Left lung (tissue), 4 donors: ENCODE measurements at regions not wholly inside any gene's neighbourhood (a gene's known extent, or its start where the extent isn't known, plus 50 kb on each side); places are given as distances from the start of the nearest gene placed in this dataset.

Experiments
- ATAC-seq: fragments of 200-7000 bp; cut with Tn5 transposase; one replicate; pipeline ENCODE4 v1.9.1; 2020; ENCODE audit warnings: moderate library complexity
- DNase-seq, 4 donors: peaks; one replicate each; pipeline ENCODE4 v3.0.0-alpha.2; 2013 to 2020
- H3K27ac ChIP-seq, 2 donors: fragments of 200-600 bp; sonication (generic) in 1 of 2; one replicate each; pipeline versions ENCODE4 v1.5.0 to v1.8.0; 2020 to 2021
- H3K27me3 ChIP-seq, 2 donors: fragments of 200-600 bp; sonication (generic) in 1 of 2; one replicate each; pipeline versions ENCODE4 v1.5.0 to v1.8.0; 2020 to 2021
- H3K36me3 ChIP-seq, 2 donors: fragments of 200-600 bp; sonication (generic) in 1 of 2; one replicate each; pipeline versions ENCODE4 v1.5.0 to v1.8.0; 2020 to 2021
- H3K4me1 ChIP-seq, 2 donors: fragments of 200-600 bp; one replicate each; pipeline ENCODE4 v1.8.0; 2021
- H3K4me3 ChIP-seq, 2 donors: fragments of 200-600 bp; sonication (generic) in 1 of 2; one replicate each; pipeline versions ENCODE4 v1.5.0 to v1.8.0; 2020 to 2021; ENCODE audit warnings: mild to moderate bottlenecking in 1 of 2
- H3K9me3 ChIP-seq, 2 donors: fragments of 200-600 bp; sonication (generic) in 1 of 2; one replicate each; pipeline versions ENCODE4 v1.5.0 to v1.8.0; 2020 to 2021
- CTCF ChIP-seq, 2 donors: fragments of 200-600 bp; sonication (generic) in 1 of 2; IDR thresholded peaks; one replicate each; pipeline versions ENCODE4 v1.5.0 to v1.8.0; 2021; ENCODE audit warnings: antibody characterized with exemption in 2 of 2
- intact Hi-C, 2 donors: fragments of 100-400 bp; cut with DNase I; formaldehyde crosslinking; loops; one replicate each; pipeline versions ENCODE4 v1.11.2 to v1.14.2; 2022
- donor health status: DM: no; HTN: yes; CAD: no.
- donor health status: DM: no; HTN: no; CAD: no.

GRCh38 chr6:170080169-170080827, 210.6 kb downstream of the DLL1 start:
- Histone ChIP-seq H3K36me3 (no peaks in the 10 kb centered on the region), H3K27ac (no peak overlapping the region), H3K27me3 (peaks cover 0 to 32% of the 10 kb centered on the region in 2 donors), H3K4me1 (no peaks in the 10 kb centered on the region), H3K9me3 (no peaks in the 10 kb centered on the region), H3K4me3 (no peak overlapping the region)
- ATAC-seq (no peak), DNase-seq (peak in 2 of 4 donors; percentile 19 to 63)
- intact Hi-C loops, result no loop called here
- TF ChIP-seq CTCF (IDR thresholded peaks at IDR 0.05), result no peak

GRCh38 chr6:170076466-170077165, 214.3 kb downstream of the DLL1 start:
- no peak for TF ChIP-seq CTCF (IDR thresholded peaks at IDR 0.05)
- ATAC-seq, result no peak
- peak in 2 of 4 donors; percentile 12 to 58 for DNase-seq

GRCh38 chr6:170075659-170076223, 215.1 kb downstream of the DLL1 start:
- ATAC-seq, result no peak
- DNase-seq, result peak in 2 of 4 donors; percentile 23 to 63
- H3K9me3 ChIP-seq, result no peaks in the 10 kb centered on the region
- no peak overlapping the region for H3K27ac ChIP-seq
- no peaks in the 10 kb centered on the region for H3K4me1 ChIP-seq
- TF ChIP-seq CTCF (IDR thresholded peaks at IDR 0.05), result no peak
- H3K4me3 ChIP-seq, result no peak overlapping the region
- H3K27me3 ChIP-seq, result peaks cover 0 to 8% of the 10 kb centered on the region in 2 donors
- H3K36me3 ChIP-seq, result no peaks in the 10 kb centered on the region
- intact Hi-C loops, result no loop called here

More at GRCh38 chr6:170076466-170077165, 214.3 kb downstream of the DLL1 start:
- Histone ChIP-seq H3K4me3 (no peak overlapping the region), H3K27ac (no peak overlapping the region), H3K27me3 (peaks cover 0 to 15% of the 10 kb centered on the region in 2 donors), H3K9me3 (no peaks in the 10 kb centered on the region), H3K36me3 (no peaks in the 10 kb centered on the region), H3K4me1 (no peaks in the 10 kb centered on the region)
- intact Hi-C loops, result no loop called here

GRCh38 chr6:170074907-170075306, 216.0 kb downstream of the DLL1 start:
- no peak overlapping the region for H3K4me3 ChIP-seq
- no peaks in the 10 kb centered on the region for H3K4me1 ChIP-seq
- peaks cover 0 to 4% of the 10 kb centered on the region in 2 donors for H3K9me3 ChIP-seq
- no peak overlapping the region for H3K27ac ChIP-seq
- no peak for TF ChIP-seq CTCF (IDR thresholded peaks at IDR 0.05)
- intact Hi-C loops, result no loop called here
- H3K36me3 ChIP-seq, result no peaks in the 10 kb centered on the region
- peak in 2 of 4 donors; percentile 25 to 74 for DNase-seq
- ATAC-seq, result no peak
- peaks cover 0 to under 1% of the 10 kb centered on the region in 2 donors for H3K27me3 ChIP-seq

- TF ChIP-seq CTCF (IDR thresholded peaks at IDR 0.05), result no peak
- Histone ChIP-seq H3K27ac (no peak overlapping the region), H3K4me1 (no peaks in the 10 kb centered on the region), H3K9me3 (peaks cover 0 to 9% of the 10 kb centered on the region in 2 donors), H3K4me3 (no peak overlapping the region), H3K36me3 (no peaks in the 10 kb centered on the region), H3K27me3 (no peaks in the 10 kb centered on the region)
- peak in 2 of 4 donors; percentile 12 to 49 for DNase-seq
- intact Hi-C loops, result no loop called here
- no peak for ATAC-seq
Measured at GRCh38 chr6:170074435-170074834, 216.4 kb downstream of the DLL1 start.
